GM13977 (cell line): ENCODE measurements at regions not wholly inside any gene's neighbourhood (a gene's known extent, or its start where the extent isn't known, plus 50 kb on each side); places are given as distances from the start of the nearest gene placed in this dataset.
A peak's percentile ranks its signal among the peaks of the same experiment; 100 is the strongest.

ENCODE experiments used
- DNase-seq: peaks from one replicate; pipeline ENCODE4 v3.0.0; 2012; ENCODE audit warnings: low spot score
- in situ Hi-C: fragments of 300-500 bp; cut with MboI; formaldehyde crosslinking; loops from one replicate; pipeline ENCODE4 v1.12.0; 2022; ENCODE audit warnings: low sequenced_read_pairs, low pct_unique_long_range_greater_than_20kb, mixed read lengths, inconsistent platforms; ENCODE audit not compliant: unreplicated experiment
- TF ChIP-seq, protein P1 (sequence below): IDR thresholded peaks from 2 replicates; pipeline ENCODE4 v1.5.1; 2012; ENCODE audit warnings: mild to moderate bottlenecking, control low read depth; ENCODE audit not compliant: insufficient read depth; ENCODE audit errors: extremely low read depth, missing control alignments

DNA sequence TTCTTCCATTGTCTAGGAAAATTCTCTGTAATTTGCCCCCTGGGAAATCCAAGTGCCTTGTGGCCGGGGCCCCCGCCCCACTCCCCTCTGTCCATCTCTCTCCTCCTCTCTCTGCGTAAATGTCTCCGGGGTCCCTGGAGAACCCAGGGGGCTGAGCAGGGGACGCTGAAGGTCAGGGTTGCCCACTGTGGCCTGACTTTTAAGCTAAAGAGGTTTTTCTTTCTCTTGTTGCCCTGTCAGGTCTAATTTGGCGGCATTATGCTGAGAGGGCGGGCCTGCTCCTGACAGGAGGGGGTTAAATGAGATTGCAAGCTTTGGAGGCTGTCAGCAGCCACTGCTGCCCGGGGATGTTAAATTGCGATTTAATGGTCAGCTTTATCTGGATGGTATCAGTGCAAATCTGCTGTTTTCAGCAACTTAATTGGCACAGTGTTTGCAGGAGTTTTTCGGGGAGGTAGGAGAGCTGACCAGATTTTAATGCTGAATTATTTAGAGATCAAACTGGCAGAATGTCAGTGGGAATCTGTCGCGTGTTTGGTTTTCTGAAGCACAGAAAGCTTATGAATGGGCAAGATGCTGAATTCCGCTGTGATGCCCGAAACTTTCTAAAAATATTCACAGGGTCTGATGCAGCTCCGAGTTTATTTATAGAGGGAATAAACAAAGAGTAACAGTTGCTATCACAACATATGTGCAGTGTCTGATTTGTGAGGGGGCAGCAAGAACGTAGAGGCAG lies 93.2 kb upstream of the SOX1 start:
- TF ChIP-seq, protein P1, sequence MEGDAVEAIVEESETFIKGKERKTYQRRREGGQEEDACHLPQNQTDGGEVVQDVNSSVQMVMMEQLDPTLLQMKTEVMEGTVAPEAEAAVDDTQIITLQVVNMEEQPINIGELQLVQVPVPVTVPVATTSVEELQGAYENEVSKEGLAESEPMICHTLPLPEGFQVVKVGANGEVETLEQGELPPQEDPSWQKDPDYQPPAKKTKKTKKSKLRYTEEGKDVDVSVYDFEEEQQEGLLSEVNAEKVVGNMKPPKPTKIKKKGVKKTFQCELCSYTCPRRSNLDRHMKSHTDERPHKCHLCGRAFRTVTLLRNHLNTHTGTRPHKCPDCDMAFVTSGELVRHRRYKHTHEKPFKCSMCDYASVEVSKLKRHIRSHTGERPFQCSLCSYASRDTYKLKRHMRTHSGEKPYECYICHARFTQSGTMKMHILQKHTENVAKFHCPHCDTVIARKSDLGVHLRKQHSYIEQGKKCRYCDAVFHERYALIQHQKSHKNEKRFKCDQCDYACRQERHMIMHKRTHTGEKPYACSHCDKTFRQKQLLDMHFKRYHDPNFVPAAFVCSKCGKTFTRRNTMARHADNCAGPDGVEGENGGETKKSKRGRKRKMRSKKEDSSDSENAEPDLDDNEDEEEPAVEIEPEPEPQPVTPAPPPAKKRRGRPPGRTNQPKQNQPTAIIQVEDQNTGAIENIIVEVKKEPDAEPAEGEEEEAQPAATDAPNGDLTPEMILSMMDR = no peak
- DNase-seq = peak; percentile 9
- in situ Hi-C loops = no loop called here

DNA sequence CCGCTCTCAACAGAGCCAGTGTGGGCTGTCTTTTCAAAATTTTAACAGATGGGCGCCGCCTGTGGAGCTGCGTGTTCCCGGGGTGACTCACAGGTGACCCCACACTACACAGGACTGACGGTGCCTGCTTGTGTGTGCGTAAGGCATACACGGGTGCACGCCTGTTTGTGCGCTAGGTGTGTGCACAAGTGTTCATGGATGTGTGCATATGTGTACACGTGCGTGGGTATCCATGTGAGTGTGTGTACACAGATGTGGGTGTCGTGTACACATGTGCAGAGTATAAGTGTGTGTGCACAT lies 92.7 kb upstream of the SOX1 start:
- in situ Hi-C loops = no loop called here
- no peak for DNase-seq
- TF ChIP-seq, protein P1 = no peak

DNA sequence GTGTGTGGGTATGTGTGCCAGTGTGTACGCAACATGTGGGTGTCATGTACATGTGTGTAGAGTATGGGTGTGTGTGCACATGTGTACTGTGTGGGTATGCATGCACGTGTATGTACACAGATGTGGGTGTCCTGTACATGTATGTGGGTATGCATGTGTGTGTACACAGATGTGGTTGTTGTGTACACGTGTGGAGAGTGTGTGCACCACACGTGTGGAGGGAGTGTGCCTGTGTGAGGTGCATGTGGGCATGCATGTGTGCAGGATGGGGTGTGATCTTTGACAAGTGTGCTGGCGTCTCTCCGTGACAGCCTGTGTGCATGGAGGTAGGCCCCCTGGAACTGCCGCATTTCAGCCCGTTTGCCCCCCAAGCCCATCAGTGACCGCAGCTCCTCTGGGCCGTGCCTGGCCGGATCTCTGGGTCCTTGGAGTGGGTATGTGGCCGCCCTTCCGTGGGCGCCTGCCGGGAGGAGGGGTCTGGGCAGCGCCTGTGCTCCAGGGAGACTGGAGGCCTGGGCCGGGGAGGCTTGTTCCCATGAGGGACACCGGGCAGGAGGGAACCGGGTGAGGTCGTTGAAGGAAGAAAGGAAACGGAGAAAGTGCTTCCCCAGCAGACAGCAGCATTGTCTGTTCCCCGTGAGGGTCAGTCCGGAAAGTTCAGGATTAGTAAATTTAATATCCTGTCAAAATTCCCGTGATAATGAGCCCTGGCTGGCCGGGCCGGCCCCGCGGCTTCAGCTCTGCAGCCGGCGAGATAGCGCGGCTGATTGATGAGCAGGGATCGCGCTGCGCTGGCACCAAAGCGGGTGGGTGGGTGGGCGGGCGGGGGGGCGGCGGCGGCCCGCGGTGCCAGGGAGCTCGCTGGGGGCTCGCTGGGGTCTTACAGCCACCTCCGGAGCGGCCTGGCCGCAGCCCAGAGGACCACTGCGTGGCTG lies 91.1 kb upstream of the SOX1 start:
- in situ Hi-C loops = no loop called here
- DNase-seq = peak; percentile 9
- TF ChIP-seq, protein P1 = no peak

DNA sequence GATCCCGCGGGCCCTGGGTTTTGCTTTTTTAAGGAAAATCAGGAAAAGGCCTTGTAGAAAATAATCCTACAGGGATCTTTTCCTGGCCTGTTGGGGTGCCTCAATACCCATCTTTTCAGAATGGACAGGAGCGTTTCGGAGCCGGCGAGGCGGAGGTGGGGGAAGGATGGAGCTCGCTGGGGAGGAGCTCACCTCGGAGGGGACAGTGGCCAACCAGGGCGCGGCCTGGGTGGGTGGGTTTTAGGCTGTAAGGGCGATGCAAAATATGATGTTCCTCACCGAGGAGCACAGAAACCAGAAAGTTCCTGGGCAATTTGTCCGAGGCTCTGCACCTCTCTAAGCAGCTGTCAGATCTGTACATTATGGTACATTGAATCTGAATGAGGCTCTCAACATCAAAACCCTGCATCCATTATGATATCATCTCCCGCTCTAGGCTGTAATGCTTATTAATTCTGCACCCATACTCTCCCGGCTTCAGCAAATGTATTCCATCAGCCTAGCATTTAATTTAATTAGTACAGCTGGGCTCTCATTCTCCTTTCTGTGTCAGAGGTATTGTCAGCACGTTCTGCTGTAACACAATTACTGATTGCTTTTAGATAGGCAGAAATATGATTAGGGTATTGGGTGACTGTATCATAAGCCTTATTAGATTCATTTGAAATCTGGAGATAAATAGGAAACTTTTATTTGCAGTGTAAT lies 90.3 kb upstream of the SOX1 start:
- in situ Hi-C loops = no loop called here
- TF ChIP-seq, protein P1 = no peak

DNA sequence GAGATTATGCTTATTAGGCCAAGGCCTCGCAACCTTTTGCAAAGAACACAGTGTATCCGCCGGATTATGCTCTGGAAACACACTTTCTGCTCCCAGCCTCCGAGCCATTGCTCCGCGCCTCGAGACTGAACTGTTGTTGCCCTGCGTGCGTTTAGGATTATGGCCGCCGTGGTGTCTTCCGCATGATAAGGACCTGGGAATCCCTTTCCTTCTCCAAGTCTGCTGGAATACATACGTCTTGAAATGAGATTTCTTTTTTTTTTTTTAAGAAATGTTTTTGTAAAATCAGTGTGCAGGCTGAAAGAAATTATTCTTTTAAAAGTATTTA lies 89.8 kb upstream of the SOX1 start:
- no peak for DNase-seq
- in situ Hi-C loops = no loop called here
- TF ChIP-seq, protein P1 = no peak

More for the DNA sequence above, 90.3 kb upstream of the SOX1 start:
- peak; percentile 11 for DNase-seq

DNA sequence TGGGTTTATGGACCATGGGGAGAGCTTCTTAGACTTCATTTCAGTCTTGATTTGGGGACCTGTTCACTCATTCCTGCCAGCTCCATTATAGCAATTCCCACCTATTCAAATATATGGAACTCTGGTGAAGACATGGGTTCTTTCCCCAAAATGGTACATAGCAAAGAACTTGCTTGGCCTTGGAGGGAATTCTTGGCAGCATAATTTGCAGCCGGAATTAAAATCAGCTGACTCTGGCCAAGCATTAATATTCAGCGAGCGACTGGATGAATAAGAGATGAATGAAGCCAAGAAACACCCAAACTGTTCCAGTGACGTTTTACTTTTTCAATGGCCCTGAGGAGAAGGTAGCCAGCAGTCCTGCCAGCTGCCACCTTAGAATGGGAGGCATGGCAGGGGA lies 88.4 kb upstream of the SOX1 start:
- in situ Hi-C loops = no loop called here
- TF ChIP-seq, protein P1 = no peak
- DNase-seq = no peak
